ENCODE measurements at regions not wholly inside any gene's neighbourhood (a gene's known extent, or its start where the extent isn't known, plus 50 kb on each side); places are given as distances from the start of the nearest gene placed in this dataset.
"Not testable (repeated sequence)": the region's sequence is repeated elsewhere in the genome, so short reads cannot be mapped to it uniquely, and the experiment has no call there.

GRCh38 chr3:13185737-13186434 is 112.7 kb upstream of the IQSEC1 start:
- H3K9me3 ChIP-seq (ENCODE audit: insufficient read depth, low read length), result no peaks in the 10 kb centered on the region
- H3K27ac ChIP-seq (ENCODE audit: low read length), result no peak overlapping the region
- H2AFZ ChIP-seq (ENCODE audit: low read depth, low read length), result no peak overlapping the region
- no peaks in the 10 kb centered on the region for H3K79me2 ChIP-seq (ENCODE audit: low read length)
- no peak overlapping the region for H3K4me2 ChIP-seq (ENCODE audit: low read length)
- no peaks in the 10 kb centered on the region for H3K36me3 ChIP-seq (replicated peaks; ENCODE audit: low read depth, low read length)
- H3K27me3 ChIP-seq (ENCODE audit: low read depth, low read length), result peaks cover 50% of the 10 kb centered on the region
- H3K4me3 ChIP-seq (ENCODE audit: low read length), result no peak overlapping the region
- no peak overlapping the region for H3K9ac ChIP-seq (ENCODE audit: low read length)
- H3K4me1 ChIP-seq (ENCODE audit: low read length), result no peaks in the 10 kb centered on the region
- no peaks in the 10 kb centered on the region for H4K20me1 ChIP-seq (ENCODE audit: insufficient read depth, low read length)
- TF ChIP-seq EZH2phosphoT487 (IDR thresholded peaks at IDR 0.05; ENCODE audit: low read depth), result no peak

DNA sequence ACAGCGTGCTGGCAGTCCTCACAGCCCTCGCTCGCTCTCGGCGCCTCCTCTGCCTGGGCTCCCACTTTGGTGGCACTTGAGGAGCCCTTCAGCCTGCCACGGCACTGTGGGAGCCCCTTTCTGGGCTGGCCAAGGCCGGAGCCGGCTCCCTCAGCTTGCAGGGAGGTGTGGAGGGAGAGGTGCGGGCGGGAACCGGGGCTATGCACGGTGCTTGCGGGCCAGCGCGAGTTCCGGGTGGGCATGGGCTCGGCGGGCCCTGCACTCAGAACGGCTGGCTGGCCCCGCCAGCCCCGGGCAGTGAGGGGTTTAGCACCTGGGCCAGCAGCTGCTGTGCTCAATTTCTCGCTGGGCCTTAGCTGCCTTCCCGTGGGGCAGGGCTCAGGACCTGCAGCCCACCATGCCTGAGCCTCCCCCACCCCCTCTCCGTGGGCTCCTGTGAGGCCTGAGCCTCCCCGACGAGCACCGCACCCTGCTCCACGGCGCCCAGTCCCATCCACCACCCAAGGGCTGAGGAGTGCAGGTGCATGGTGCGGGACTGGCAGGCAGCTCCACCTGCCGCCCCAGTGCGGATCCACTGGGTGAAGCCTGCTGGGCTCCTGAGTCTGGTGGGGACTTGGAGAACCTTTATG is 106.5 kb upstream of the IQSEC1 start:
- H3K27me3 ChIP-seq (ENCODE audit: low read depth, low read length), result peaks cover 30% of the 10 kb centered on the region
- H3K4me3 ChIP-seq (ENCODE audit: low read length); H3K9ac ChIP-seq (ENCODE audit: low read length); H3K4me1 ChIP-seq (ENCODE audit: low read length); H2AFZ ChIP-seq (ENCODE audit: low read depth, low read length); H3K79me2 ChIP-seq (ENCODE audit: low read length); H3K4me2 ChIP-seq (ENCODE audit: low read length); H3K36me3 ChIP-seq (replicated peaks; ENCODE audit: low read depth, low read length); H3K9me3 ChIP-seq (ENCODE audit: insufficient read depth, low read length); H4K20me1 ChIP-seq (ENCODE audit: insufficient read depth, low read length); H3K27ac ChIP-seq (ENCODE audit: low read length): not testable (repeated sequence)

DNA sequence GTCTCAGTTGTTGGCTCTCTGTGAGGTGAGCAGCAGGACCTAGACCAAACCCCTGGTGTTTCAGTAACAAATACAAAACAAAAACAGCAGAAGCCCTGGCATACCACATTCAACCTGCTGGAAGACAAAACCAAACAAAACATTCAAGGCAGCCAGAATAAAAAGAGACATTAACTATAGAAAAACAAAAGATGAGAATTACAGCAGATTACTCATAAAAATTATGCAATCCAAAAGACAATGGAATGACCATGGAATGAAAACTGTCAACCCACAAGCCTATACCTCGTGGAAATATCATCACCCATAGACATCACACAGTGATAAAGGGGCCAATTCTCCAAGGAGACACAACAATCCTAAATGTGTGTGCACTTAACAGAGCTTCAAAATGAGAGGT is 106.0 kb upstream of the IQSEC1 start:
- Histone ChIP-seq H3K27me3 (ENCODE audit: low read depth, low read length) (peaks cover 25% of the 10 kb centered on the region), H3K4me2 (ENCODE audit: low read length) (no peak overlapping the region), H3K27ac (ENCODE audit: low read length) (no peak overlapping the region), H3K36me3 (replicated peaks; ENCODE audit: low read depth, low read length) (no peaks in the 10 kb centered on the region), H3K4me1 (ENCODE audit: low read length) (no peaks in the 10 kb centered on the region), H2AFZ (ENCODE audit: low read depth, low read length) (no peak overlapping the region), H3K4me3 (ENCODE audit: low read length) (no peak overlapping the region), H3K9ac (ENCODE audit: low read length) (no peak overlapping the region), H4K20me1 (ENCODE audit: insufficient read depth, low read length) (no peaks in the 10 kb centered on the region), H3K9me3 (ENCODE audit: insufficient read depth, low read length) (peaks cover 9% of the 10 kb centered on the region), H3K79me2 (ENCODE audit: low read length) (no peaks in the 10 kb centered on the region)
- TF ChIP-seq, protein P1, sequence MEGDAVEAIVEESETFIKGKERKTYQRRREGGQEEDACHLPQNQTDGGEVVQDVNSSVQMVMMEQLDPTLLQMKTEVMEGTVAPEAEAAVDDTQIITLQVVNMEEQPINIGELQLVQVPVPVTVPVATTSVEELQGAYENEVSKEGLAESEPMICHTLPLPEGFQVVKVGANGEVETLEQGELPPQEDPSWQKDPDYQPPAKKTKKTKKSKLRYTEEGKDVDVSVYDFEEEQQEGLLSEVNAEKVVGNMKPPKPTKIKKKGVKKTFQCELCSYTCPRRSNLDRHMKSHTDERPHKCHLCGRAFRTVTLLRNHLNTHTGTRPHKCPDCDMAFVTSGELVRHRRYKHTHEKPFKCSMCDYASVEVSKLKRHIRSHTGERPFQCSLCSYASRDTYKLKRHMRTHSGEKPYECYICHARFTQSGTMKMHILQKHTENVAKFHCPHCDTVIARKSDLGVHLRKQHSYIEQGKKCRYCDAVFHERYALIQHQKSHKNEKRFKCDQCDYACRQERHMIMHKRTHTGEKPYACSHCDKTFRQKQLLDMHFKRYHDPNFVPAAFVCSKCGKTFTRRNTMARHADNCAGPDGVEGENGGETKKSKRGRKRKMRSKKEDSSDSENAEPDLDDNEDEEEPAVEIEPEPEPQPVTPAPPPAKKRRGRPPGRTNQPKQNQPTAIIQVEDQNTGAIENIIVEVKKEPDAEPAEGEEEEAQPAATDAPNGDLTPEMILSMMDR (IDR thresholded peaks at IDR 0.05; ENCODE audit: low read depth, low read length), result no peak
- TF ChIP-seq EZH2phosphoT487 (IDR thresholded peaks at IDR 0.05; ENCODE audit: low read depth), result no peak

GRCh38 chr3:13178107-13178506 is 104.9 kb upstream of the IQSEC1 start:
- Histone ChIP-seq H2AFZ (ENCODE audit: low read depth, low read length) (no peak overlapping the region), H3K9me3 (ENCODE audit: insufficient read depth, low read length) (peaks cover 9% of the 10 kb centered on the region), H3K9ac (ENCODE audit: low read length) (no peak overlapping the region), H3K4me1 (ENCODE audit: low read length) (no peaks in the 10 kb centered on the region), H3K4me3 (ENCODE audit: low read length) (no peak overlapping the region), H4K20me1 (ENCODE audit: insufficient read depth, low read length) (no peaks in the 10 kb centered on the region), H3K79me2 (ENCODE audit: low read length) (no peaks in the 10 kb centered on the region), H3K27me3 (ENCODE audit: low read depth, low read length) (peaks cover 19% of the 10 kb centered on the region; the same call in 1 of the 2 replicates), H3K4me2 (ENCODE audit: low read length) (no peak overlapping the region), H3K36me3 (replicated peaks; ENCODE audit: low read depth, low read length) (no peaks in the 10 kb centered on the region), H3K27ac (ENCODE audit: low read length) (no peak overlapping the region)
- TF ChIP-seq, protein P1 (IDR thresholded peaks at IDR 0.05; ENCODE audit: low read depth, low read length), result no peak
- TF ChIP-seq EZH2phosphoT487 (IDR thresholded peaks at IDR 0.05; ENCODE audit: low read depth), result no peak

GRCh38 chr3:13177641-13178040 is 104.4 kb upstream of the IQSEC1 start:
- Histone ChIP-seq H3K4me2 (ENCODE audit: low read length) (no peak overlapping the region), H4K20me1 (ENCODE audit: insufficient read depth, low read length) (no peaks in the 10 kb centered on the region), H3K36me3 (replicated peaks; ENCODE audit: low read depth, low read length) (no peaks in the 10 kb centered on the region), H3K4me1 (ENCODE audit: low read length) (no peaks in the 10 kb centered on the region), H3K27me3 (ENCODE audit: low read depth, low read length) (peaks cover 23% of the 10 kb centered on the region; the same call in 1 of the 2 replicates), H3K27ac (ENCODE audit: low read length) (no peak overlapping the region), H3K4me3 (ENCODE audit: low read length) (no peak overlapping the region), H3K9me3 (ENCODE audit: insufficient read depth, low read length) (peaks cover 9% of the 10 kb centered on the region), H3K9ac (ENCODE audit: low read length) (no peak overlapping the region), H2AFZ (ENCODE audit: low read depth, low read length) (no peak overlapping the region), H3K79me2 (ENCODE audit: low read length) (no peaks in the 10 kb centered on the region)
- TF ChIP-seq EZH2phosphoT487 (IDR thresholded peaks at IDR 0.05; ENCODE audit: low read depth), result no peak
- TF ChIP-seq, protein P1 (IDR thresholded peaks at IDR 0.05; ENCODE audit: low read depth, low read length), result no peak
